ENCODE measurements at regions not wholly inside any gene's neighbourhood (a gene's known extent, or its start where the extent isn't known, plus 50 kb on each side); places are given as distances from the start of the nearest gene placed in this dataset.

DNA sequence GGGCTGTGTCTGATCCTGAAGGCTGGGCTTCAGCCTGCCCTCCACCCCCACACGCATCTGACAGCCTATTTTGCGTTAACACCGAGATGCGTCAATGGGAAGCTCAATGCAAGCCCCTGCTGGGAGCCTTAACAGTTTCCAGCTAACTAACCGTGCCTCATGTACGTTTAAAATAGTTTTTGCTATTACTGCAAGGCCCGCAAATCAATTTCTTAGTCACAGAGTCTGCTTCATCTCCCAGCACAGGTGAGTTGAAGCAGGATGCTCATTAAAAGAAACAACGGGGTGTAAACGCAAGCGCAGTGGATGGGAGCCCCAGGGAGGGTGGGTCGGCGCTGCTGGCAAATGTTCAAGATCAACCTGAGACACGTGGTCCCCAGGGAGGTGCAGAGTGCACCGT is 142.8 kb upstream of the PHACTR3 start (continued):
- TF ChIP-seq CTBP2 (IDR thresholded peaks at IDR 0.05; ENCODE audit: borderline replicate concordance, insufficient read depth, insufficient read length, low read length), result no peak
- no peak for TF ChIP-seq SAP30 (IDR thresholded peaks at IDR 0.05; ENCODE audit: insufficient read depth, insufficient replicate concordance, low read length)
